Right ventricle myocardium inferior (tissue), 1 donor: ENCODE measurements at regions not wholly inside any gene's neighbourhood (a gene's known extent, or its start where the extent isn't known, plus 50 kb on each side); places are given as distances from the start of the nearest gene placed in this dataset.
"Not testable (repeated sequence)": the region's sequence is repeated elsewhere in the genome, so short reads cannot be mapped to it uniquely, and the experiment has no call there.

ENCODE experiments used
- ATAC-seq: fragments of 200-7000 bp; cut with Tn5 transposase; one replicate; pipeline ENCODE4 v1.9.1; 2020; ENCODE audit warnings: mild to moderate bottlenecking, moderate library complexity
- DNase-seq: peaks from one replicate; pipeline ENCODE4 v3.0.0; 2021; ENCODE audit errors: missing footprints
- intact Hi-C: fragments of 100-400 bp; cut with DNase I; formaldehyde crosslinking; loops from one replicate; pipeline ENCODE4 v1.11.0; 2022
- donor health status: DM: no; HTN: yes; CAD: no; lungs with severe emphysema.

DNA sequence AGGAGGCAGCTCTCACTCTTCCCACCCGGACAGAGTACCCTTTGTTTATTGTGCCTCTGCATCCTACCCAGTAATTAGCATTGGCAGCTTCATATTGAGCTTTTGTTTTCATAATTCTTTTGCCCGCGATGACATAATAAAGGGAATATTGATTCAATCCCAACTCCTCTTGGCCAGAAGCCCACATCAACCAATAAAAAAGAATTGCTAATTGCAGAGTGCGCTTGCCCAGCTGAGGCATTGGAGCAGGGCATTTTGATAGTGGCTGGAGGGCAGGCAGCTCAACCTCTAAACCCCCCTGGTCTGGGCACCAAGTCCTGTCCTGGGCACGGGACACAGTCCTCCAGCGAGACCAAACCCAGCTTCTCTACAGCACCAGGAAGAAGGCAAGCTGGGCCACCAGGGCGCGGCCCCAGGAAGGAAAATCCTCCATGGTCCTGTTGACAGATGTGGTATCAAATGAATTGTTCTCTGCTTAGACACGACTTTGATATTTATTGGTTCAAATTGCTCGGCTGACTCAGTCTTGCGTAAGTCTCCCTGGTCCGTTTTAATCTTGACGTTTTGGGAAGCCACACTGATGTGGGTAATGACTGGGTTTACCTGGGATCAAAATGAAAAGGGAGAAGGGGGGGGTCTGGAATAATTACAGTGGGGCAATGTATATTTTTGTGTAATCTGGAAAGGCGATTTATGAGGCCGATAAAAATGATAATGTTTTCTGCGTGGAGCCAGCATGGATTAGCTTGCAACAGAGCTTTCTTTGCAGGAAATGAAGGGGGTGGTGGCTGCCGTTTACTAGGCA, 220.7 kb upstream of the MSX2 start:
- no peak for DNase-seq
- intact Hi-C loops = no loop called here
- ATAC-seq = no peak

DNA sequence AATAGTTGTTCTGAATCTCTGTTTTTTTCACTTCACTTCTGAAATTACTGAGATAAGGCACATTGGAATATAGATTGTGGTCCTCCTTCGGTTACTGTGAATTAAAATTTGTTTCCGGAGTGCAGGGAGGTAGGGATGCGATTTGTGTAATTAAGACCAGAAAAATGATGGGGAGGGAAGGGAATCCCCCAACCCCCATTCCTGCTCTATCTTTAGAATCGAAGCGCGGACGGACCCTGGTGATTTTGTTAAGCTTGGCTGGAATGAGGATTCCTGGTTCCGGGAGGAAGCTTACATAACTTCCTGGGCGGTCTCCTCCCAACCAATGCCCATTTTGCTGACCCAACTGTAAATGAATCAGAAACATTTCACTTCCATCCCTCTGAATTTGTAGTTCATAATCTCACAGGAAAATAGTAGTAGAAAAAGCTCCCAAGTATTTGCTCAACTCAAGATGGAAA, 220.1 kb upstream of the MSX2 start:
- no peak for ATAC-seq

GRCh38 chr5:174505621-174506020, 218.8 kb upstream of the MSX2 start:
- DNase-seq (no peak), ATAC-seq (no peak)
- intact Hi-C loops = no loop called here

More for the DNA sequence above, 220.1 kb upstream of the MSX2 start:
- intact Hi-C loops = no loop called here
- no peak for DNase-seq

- ATAC-seq, DNase-seq, intact Hi-C loops: not testable (repeated sequence)
These were observed 213.5 kb upstream of the MSX2 start for GRCh38 chr5:174510782-174511453.

DNA sequence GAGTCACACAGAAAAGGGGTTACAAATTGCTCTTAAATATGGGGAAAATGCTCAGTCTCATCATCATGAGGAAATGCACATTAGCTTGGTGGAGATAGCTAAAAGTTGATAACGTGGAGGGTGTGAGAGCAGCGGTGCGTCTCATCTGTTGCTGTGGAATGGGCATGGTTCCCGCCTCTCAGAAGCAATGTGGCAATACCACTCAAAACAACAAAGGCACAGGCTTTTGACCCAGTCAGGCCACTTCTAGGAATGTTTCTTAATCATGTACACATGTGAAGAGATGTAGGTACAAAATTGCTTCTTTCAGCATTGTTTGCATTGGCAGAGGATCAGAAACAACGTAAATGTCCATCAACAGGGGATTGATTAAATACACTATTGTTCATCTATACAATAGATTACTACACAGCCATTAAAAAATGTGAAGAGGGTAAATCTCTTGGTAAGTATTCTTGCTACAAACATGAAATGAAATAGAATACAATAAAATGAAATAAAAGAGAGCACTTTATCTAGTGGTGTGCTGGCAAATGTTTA, 212.6 kb upstream of the MSX2 start:
- no peak for ATAC-seq
- DNase-seq = no peak

DNA sequence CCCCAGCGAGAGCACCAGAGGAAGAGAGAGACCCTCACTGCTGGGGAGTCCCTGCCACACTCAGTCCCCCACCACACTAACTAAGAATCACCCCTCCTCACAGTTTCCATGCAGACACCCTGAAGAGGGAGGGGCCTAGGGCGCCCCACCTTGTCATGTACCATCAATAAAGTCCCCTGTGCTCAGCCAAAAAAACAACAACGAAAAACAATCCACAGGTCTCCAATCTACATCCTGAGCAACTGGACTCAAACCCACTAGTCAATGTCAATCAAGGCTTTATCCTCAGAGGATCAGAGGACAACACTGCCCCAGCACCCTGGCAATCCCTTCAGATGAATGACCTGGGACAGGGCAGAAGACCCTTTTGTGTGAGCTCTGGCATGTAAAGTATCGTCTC, 210.1 kb upstream of the MSX2 start:
- intact Hi-C loops = no loop called here
- no peak for ATAC-seq
- DNase-seq = no peak

More for the DNA sequence above, 212.6 kb upstream of the MSX2 start:
- intact Hi-C loops = no loop called here

DNA sequence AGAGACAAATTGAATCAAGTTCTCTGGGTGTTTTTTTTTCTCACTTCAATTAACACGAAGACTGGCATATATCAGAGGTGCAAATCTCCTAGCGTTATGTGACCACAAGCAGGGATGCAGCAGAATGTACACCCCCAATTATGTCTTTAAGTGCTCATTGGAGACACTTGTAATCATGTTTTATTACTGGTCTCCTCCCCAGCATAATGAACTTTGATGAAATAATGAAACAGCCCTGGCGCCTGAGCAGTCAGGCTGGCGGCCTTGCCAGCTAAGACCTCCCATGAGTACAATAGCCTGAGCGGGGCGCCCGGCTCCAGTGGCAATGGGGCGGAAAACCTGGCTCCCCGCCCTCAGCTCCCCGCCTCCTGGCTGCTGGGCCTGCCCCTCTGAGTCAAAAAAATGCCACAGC, 209.4 kb upstream of the MSX2 start:
- no peak for ATAC-seq
- DNase-seq = no peak
- intact Hi-C loops = no loop called here

- DNase-seq (no peak), ATAC-seq (no peak)
- intact Hi-C loops = no loop called here
These were observed 207.6 kb upstream of the MSX2 start for GRCh38 chr5:174516741-174517140.

DNA sequence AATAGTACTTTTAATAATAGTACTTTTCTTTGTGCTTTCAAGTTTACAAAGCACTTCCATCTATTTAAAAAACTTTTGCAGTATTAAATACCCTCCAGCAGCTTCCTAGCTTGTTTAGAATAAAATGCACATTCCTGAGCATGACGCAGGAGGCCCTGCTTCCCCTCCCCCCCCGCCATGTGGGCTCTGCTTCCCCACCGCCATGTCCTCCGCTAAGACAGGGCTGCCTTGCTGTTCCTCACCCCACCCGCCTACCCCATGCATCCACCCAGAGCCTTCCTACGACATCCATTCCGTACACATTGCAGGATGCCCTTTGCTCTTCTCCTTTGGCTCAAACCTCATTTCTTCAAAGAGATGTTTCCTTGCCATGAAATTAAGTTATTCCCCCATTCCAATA, 205.9 kb upstream of the MSX2 start:
- no peak for ATAC-seq
- intact Hi-C loops = no loop called here

DNA sequence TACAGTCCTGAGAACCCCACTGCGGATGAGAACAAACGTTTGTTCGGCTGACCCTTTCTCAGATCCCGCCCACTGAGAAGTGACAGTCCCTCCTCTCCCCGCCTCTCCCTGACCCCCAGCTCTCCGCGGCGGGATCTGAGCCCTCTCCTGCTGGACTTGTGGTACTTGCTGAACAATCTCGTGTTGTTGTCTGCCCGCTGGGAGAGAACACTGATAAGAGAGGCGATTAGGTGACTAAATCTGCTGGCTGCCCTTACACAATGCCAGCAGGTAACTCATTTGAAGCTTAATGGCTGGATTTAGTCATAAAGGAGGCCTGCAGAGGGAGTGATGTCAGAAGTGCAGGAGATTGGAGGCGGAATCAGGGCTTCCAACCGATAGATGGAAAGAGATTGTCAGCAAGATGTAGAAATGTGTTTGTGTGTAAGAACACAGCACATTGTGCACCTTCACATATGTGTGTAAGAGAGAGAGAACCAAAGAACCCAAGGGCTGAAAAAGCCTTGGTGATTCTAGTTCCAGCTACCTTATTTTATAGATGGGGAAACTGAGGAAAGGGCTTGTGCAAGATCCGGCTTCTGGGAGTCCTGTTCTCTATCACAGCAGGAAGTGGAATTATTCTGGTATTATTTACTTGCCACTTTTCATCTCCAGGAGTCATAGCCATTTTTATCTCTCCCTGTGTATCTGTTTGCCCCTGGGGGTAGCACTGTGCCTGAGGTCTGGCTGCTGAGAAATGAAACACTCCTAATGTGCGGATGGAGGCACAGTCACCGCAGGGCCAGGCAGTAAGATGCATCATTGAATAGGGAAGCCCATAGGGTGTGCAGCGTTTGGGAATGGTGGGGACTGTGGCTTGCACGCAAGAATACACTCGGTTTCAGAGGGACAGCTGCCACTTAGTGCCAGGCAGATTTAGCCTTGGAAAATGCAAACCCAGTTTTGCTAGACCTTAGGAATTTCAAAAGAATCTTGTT, 203.7 kb upstream of the MSX2 start:
- ATAC-seq (no peak), DNase-seq (no peak)
- intact Hi-C loops = no loop called here

More for the DNA sequence above, 205.9 kb upstream of the MSX2 start:
- no peak for DNase-seq

- DNase-seq (no peak), ATAC-seq (no peak)
- intact Hi-C loops = no loop called here
These were observed 202.9 kb upstream of the MSX2 start for GRCh38 chr5:174521449-174521848.

GRCh38 chr5:174522480-174523260, 201.7 kb upstream of the MSX2 start:
- intact Hi-C loops = no loop called here
- ATAC-seq (no peak), DNase-seq (no peak)

GRCh38 chr5:174523311-174524071, 200.9 kb upstream of the MSX2 start:
- DNase-seq = no peak
- ATAC-seq = no peak
- intact Hi-C loops = no loop called here

- intact Hi-C loops = no loop called here
- DNase-seq = no peak
- no peak for ATAC-seq
These were observed 200.0 kb upstream of the MSX2 start for GRCh38 chr5:174524351-174524750.

DNA sequence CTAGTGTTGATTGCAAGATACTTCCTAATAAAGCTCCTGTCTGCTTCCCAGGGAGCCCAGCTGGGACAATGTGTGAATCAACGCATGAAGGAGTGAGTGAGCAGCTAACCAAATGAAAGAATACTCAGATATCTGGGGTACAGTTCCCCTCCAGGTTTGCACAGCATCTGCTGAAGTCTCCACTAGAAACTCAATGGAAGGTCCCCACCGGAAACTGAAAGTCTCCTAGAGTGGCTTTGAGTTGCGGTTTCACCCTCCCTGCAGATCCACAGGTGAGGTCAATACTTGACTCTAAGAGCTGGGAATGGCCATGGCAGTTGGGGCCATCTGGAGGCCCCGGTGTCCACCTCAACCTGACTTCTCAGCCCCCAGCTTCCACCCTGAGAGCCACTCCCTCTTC, 198.2 kb upstream of the MSX2 start:
- DNase-seq (no peak), ATAC-seq (no peak)
- intact Hi-C loops = no loop called here

DNA sequence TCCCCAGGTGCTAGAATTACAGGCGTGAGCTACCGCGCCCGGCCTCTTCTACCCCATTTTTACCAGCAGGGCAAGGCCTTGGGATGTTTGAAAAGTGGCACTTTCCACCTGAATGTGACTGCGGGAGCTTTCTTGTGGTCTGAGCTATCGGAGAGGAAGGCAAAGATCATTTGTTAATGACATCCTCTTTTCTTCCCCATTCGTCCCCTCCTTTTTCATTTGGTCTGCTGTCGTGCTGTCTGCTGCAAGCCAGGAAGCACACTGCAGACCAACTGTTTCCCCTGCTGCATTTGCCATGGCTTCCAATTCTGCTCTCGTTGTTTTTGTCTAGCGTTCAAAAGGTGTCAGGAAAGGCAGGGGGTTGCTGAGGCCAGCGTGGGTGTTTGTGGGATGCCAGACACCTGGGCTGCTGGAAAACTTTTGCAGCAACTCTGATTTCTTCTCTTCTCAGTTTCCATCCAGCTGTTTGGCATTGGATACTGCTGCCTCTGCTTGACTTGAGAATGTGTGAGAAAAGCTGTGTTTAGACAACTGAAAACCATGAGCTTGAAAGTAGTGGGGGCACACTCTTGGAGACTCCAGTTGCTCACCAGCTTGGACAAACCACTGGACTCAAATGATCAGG, 196.4 kb upstream of the MSX2 start:
- DNase-seq (no peak), ATAC-seq (no peak)
- intact Hi-C loops = no loop called here
